H9 (cell line): ENCODE measurements at regions not wholly inside any gene's neighbourhood (a gene's known extent, or its start where the extent isn't known, plus 50 kb on each side); places are given as distances from the start of the nearest gene placed in this dataset.

Experiments
- DNase-seq: peaks from one replicate; pipeline ENCODE4 v3.0.0-alpha.2; 2017
- H2AFZ ChIP-seq: one replicate; pipeline ENCODE4 v1.6.1; 2013; ENCODE audit warnings: mild to moderate bottlenecking, low read length, control low read depth, moderate library complexity
- H2AK5ac ChIP-seq: 2 replicates; pipeline ENCODE4 v1.6.1; 2013; ENCODE audit warnings: low read length, control low read depth, mixed read lengths; ENCODE audit not compliant: insufficient read length
- H2BK120ac ChIP-seq: one replicate; pipeline ENCODE4 v1.6.1; 2013; ENCODE audit warnings: low read depth, mild to moderate bottlenecking, low read length, control low read depth, inconsistent platforms; ENCODE audit not compliant: poor library complexity, severe bottlenecking
- H2BK12ac ChIP-seq: 2 replicates; pipeline ENCODE4 v1.6.1; 2013; ENCODE audit warnings: low read length, control low read depth, mixed read lengths, low read depth; ENCODE audit not compliant: insufficient read length
- H2BK15ac ChIP-seq: 2 replicates; pipeline ENCODE4 v1.6.1; 2013; ENCODE audit warnings: low read depth, low read length, control low read depth
- H2BK20ac ChIP-seq: one replicate; pipeline ENCODE4 v1.6.1; 2013; ENCODE audit warnings: low read depth, mild to moderate bottlenecking, low read length, control low read depth, inconsistent platforms; ENCODE audit not compliant: poor library complexity, severe bottlenecking
- H2BK5ac ChIP-seq: 2 replicates; pipeline ENCODE4 v1.6.1; 2013; ENCODE audit warnings: low read length, control low read depth, mixed read lengths; ENCODE audit not compliant: insufficient read length
- H3K14ac ChIP-seq: 2 replicates; pipeline ENCODE4 v1.6.1; 2013; ENCODE audit warnings: low read length, control low read depth; ENCODE audit not compliant: insufficient read depth
- H3K18ac ChIP-seq: 2 replicates; pipeline ENCODE4 v1.6.1; 2013; ENCODE audit warnings: low read depth, mild to moderate bottlenecking, mixed read lengths, low read length, control low read depth; ENCODE audit not compliant: insufficient read length
- H3K23ac ChIP-seq: 2 replicates; pipeline ENCODE4 v1.6.1; 2013; ENCODE audit warnings: low read length, control low read depth, mixed read lengths, low read depth; ENCODE audit not compliant: insufficient read length
- H3K23me2 ChIP-seq: 2 replicates; pipeline ENCODE4 v1.6.1; 2013; ENCODE audit warnings: low read depth, mild to moderate bottlenecking, mixed read lengths, low read length, control low read depth; ENCODE audit not compliant: insufficient read length, poor library complexity, severe bottlenecking
- H3K27ac ChIP-seq: 2 replicates; pipeline ENCODE4 v1.5.1; 2013; ENCODE audit warnings: low read length, control low read depth, mixed read lengths, low read depth; ENCODE audit not compliant: insufficient read length
- H3K27me3 ChIP-seq: 2 replicates; pipeline ENCODE4 v1.6.1; 2013; ENCODE audit warnings: low read length, control low read depth, inconsistent platforms; ENCODE audit not compliant: insufficient read depth
- H3K4ac ChIP-seq: 2 replicates; pipeline ENCODE4 v1.6.1; 2013; ENCODE audit warnings: low read depth, mild to moderate bottlenecking, control low read depth, inconsistent platforms, low read length, moderate library complexity
- H3K4me1 ChIP-seq: 2 replicates; pipeline ENCODE4 v1.6.1; 2013; ENCODE audit warnings: low read length, control low read depth, inconsistent platforms; ENCODE audit not compliant: insufficient read depth
- H3K4me2 ChIP-seq: 2 replicates; pipeline ENCODE4 v1.6.1; 2013; ENCODE audit warnings: low read length, control low read depth, mixed read lengths; ENCODE audit not compliant: insufficient read length, insufficient read depth
- H3K56ac ChIP-seq: 2 replicates; pipeline ENCODE4 v1.6.1; 2013; ENCODE audit warnings: low read depth, mild to moderate bottlenecking, mixed read lengths, low read length, control low read depth; ENCODE audit not compliant: insufficient read length
- H3K79me1 ChIP-seq: 2 replicates; pipeline ENCODE4 v1.6.1; 2013; ENCODE audit warnings: low read depth, mild to moderate bottlenecking, moderate library complexity, low read length, control low read depth, inconsistent platforms; ENCODE audit not compliant: insufficient read depth, poor library complexity, severe bottlenecking
- H3K79me2 ChIP-seq: 2 replicates; pipeline ENCODE4 v1.6.1; 2013; ENCODE audit warnings: low read length, control low read depth, inconsistent platforms; ENCODE audit not compliant: insufficient read depth
- H3K9ac ChIP-seq: 2 replicates; pipeline ENCODE4 v1.6.1; 2013; ENCODE audit warnings: low read length, control low read depth, mixed read lengths; ENCODE audit not compliant: insufficient read length; ENCODE audit errors: extremely low read depth
- H3K9me3 ChIP-seq: one replicate; pipeline ENCODE4 v1.6.1; 2013; ENCODE audit warnings: low read depth, low read length, inconsistent platforms; ENCODE audit not compliant: control insufficient read depth
- H3T11ph ChIP-seq: one replicate; pipeline ENCODE4 v1.6.1; 2013; ENCODE audit warnings: mild to moderate bottlenecking, low read length, control low read depth, inconsistent platforms
- H4K20me1 ChIP-seq: one replicate; pipeline ENCODE4 v1.6.1; 2013; ENCODE audit not compliant: control insufficient read depth, insufficient read length, insufficient read depth
- H4K5ac ChIP-seq: 2 replicates; pipeline ENCODE4 v1.6.1; 2013; ENCODE audit warnings: low read depth, mild to moderate bottlenecking, mixed read lengths, low read length, control low read depth; ENCODE audit not compliant: insufficient read length
- H4K8ac ChIP-seq: replicated peaks from 2 replicates; pipeline ENCODE4 v1.6.1; 2013; ENCODE audit warnings: low read length, control low read depth, mixed read lengths, low read depth; ENCODE audit not compliant: insufficient read length
- H4K91ac ChIP-seq: 2 replicates; pipeline ENCODE4 v1.6.1; 2013; ENCODE audit warnings: low read depth, mild to moderate bottlenecking, moderate library complexity, mixed read lengths, low read length, control low read depth; ENCODE audit not compliant: insufficient read length
- H3K27ac Mint-ChIP-seq, 3 experiments: 2 replicates in 2 of 3; 3 replicates in 1 of 3; pipeline ENCODE4 v1.8.0; 2020 to 2021; ENCODE audit warnings: mixed read lengths in 3 of 3, mild to moderate bottlenecking in 1 of 3, moderate library complexity in 1 of 3
- H3K27me3 Mint-ChIP-seq: 2 replicates; pipeline ENCODE4 v1.8.0; 2021; ENCODE audit warnings: low read depth, mild to moderate bottlenecking, moderate library complexity, mixed read lengths
- H3K36me3 Mint-ChIP-seq, 3 experiments: 2 replicates in 2 of 3; 3 replicates in 1 of 3; pipeline ENCODE4 v1.8.0; 2020 to 2021; ENCODE audit warnings: low read depth in 3 of 3, mixed read lengths in 3 of 3; ENCODE audit not compliant: insufficient read depth in 1 of 3
- H3K4me1 Mint-ChIP-seq, 2 experiments: 2 replicates each; pipeline ENCODE4 v1.8.0; 2020; ENCODE audit warnings: mixed read lengths in 2 of 2
- H3K4me3 Mint-ChIP-seq, 2 experiments: 2 replicates in 1 of 2; 3 replicates in 1 of 2; pipeline ENCODE4 v1.8.0; 2020 to 2021; ENCODE audit warnings: mild to moderate bottlenecking in 2 of 2, mixed read lengths in 2 of 2, moderate library complexity in 1 of 2
- H3K9me3 Mint-ChIP-seq, 2 experiments: 2 replicates in 1 of 2; 3 replicates in 1 of 2; pipeline ENCODE4 v1.8.0; 2020; ENCODE audit warnings: mild to moderate bottlenecking in 2 of 2, mixed read lengths in 2 of 2, moderate library complexity in 1 of 2
- WGBS: extraction: QIAGEN DNeasy Blood & Tissue Kit; methylation state at CpG from one replicate; pipeline ENCODE4 v1.1.7; 2013; ENCODE audit warnings: missing lambda C conversion rate, low lambda C conversion rate, mixed read lengths; ENCODE audit not compliant: insufficient read length; ENCODE audit errors: extremely low coverage; 5-methylcytosine and 5-hydroxymethylcytosine counted together
- TF ChIP-seq, protein P1 (sequence below): fragments of 200-600 bp; sonication (generic); conservative IDR thresholded peaks from 3 replicates; pipeline ENCODE4 v1.8.0; 2021; ENCODE audit warnings: antibody characterized with exemption, mild to moderate bottlenecking

- Histone ChIP-seq H3K79me1 (no peaks in the 10 kb centered on the region), H4K91ac (no peak overlapping the region), H3K4ac (no peak overlapping the region), H2BK15ac (no peak overlapping the region), H3K9ac (no peak overlapping the region), H3T11ph (no peak overlapping the region), H3K27ac (no peak overlapping the region), H3K23ac (no peak overlapping the region), H3K27me3 (no peaks in the 10 kb centered on the region), H2BK20ac (no peak overlapping the region), H2BK12ac (no peak overlapping the region), H3K18ac (no peak overlapping the region), H3K56ac (no peak overlapping the region), H3K4me1 (no peaks in the 10 kb centered on the region), H3K9me3 (no peaks in the 10 kb centered on the region), H2AK5ac (no peak overlapping the region), H4K8ac (no peak overlapping the region), H3K23me2 (no peaks in the 10 kb centered on the region), H3K14ac (no peak overlapping the region), H4K5ac (no peak overlapping the region), H2BK120ac (no peak overlapping the region), H3K79me2 (no peaks in the 10 kb centered on the region), H2BK5ac (no peak overlapping the region), H4K20me1 (no peaks in the 10 kb centered on the region), H2AFZ (no peak overlapping the region), H3K4me2 (no peak overlapping the region)
- no peak for DNase-seq
- Mint-ChIP-seq H3K4me1 (peaks cover 7 to 13% of the 10 kb centered on the region in 2 experiments), H3K9me3 (no peaks in the 10 kb centered on the region), H3K4me3 (no peak overlapping the region), H3K27ac (peak overlapping the region in 2 of 3 experiments; percentile 11 to 20; a peak in 2 of 7 replicates), H3K27me3 (no peaks in the 10 kb centered on the region), H3K36me3 (no peaks in the 10 kb centered on the region)
- WGBS, result no CpG with 5 or more reads among the region's 3 CpGs
- TF ChIP-seq, protein P1, sequence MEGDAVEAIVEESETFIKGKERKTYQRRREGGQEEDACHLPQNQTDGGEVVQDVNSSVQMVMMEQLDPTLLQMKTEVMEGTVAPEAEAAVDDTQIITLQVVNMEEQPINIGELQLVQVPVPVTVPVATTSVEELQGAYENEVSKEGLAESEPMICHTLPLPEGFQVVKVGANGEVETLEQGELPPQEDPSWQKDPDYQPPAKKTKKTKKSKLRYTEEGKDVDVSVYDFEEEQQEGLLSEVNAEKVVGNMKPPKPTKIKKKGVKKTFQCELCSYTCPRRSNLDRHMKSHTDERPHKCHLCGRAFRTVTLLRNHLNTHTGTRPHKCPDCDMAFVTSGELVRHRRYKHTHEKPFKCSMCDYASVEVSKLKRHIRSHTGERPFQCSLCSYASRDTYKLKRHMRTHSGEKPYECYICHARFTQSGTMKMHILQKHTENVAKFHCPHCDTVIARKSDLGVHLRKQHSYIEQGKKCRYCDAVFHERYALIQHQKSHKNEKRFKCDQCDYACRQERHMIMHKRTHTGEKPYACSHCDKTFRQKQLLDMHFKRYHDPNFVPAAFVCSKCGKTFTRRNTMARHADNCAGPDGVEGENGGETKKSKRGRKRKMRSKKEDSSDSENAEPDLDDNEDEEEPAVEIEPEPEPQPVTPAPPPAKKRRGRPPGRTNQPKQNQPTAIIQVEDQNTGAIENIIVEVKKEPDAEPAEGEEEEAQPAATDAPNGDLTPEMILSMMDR, result no peak
Measured at GRCh38 chr5:152607401-152608160, 202.5 kb upstream of the NMUR2 start.
